HepG2 (cell line): ENCODE measurements at regions not wholly inside any gene's neighbourhood (a gene's known extent, or its start where the extent isn't known, plus 50 kb on each side); places are given as distances from the start of the nearest gene placed in this dataset.

Source experiments
- ATAC-seq: fragments of 200-7000 bp; cut with Tn5 transposase; 3 replicates; pipeline ENCODE4 v1.9.1; 2020; ENCODE audit warnings: mild to moderate bottlenecking, moderate library complexity
- BruUV-seq: library from RNA; stranded (reverse); fragments of 400-500 nt; replicated peaks from 2 replicates; lab custom pipeline; 2021; lab: Mats Ljungman, UMichigan
- CTCF ChIA-PET: fragments of 300-600 bp; formaldehyde crosslinking; extraction: SDS; loops from one replicate; lab custom pipeline; 2021; ENCODE audit warnings: low total read pairs, inconsistent platforms, low intra/inter-chr PET ratio; lab: Yijun Ruan, JAX
- POLR2A ChIA-PET: fragments of 350-600 bp; sonication (Branson Sonifier 250); formaldehyde crosslinking; loops from one replicate; lab custom pipeline; 2020; ENCODE audit warnings: antibody characterized with exemption, inconsistent platforms; lab: Yijun Ruan, JAX
- DNase-seq: peaks from one replicate; pipeline ENCODE4 v3.0.0-alpha.2; 2015; ENCODE audit warnings: low spot score
- FAIRE-seq: peaks from 3 replicates; lab custom pipeline; 2011; peaks lifted over from hg19 to GRCh38; lab: Jason Lieb, UNC
- H2AFZ ChIP-seq: one replicate; pipeline ENCODE4 v1.6.1; 2011; ENCODE audit warnings: low read length, inconsistent platforms
- H3K27ac ChIP-seq: fragments of 300-600 bp; 3 replicates; pipeline ENCODE4 v1.8.0; 2011; ENCODE audit warnings: mixed run types, mild to moderate bottlenecking, mixed read lengths, low read length, inconsistent platforms; ENCODE audit not compliant: insufficient read depth; ENCODE audit errors: extremely low read length
- H3K27me3 ChIP-seq, 2 experiments: fragments of 200-600 bp in 1 of 2; 2 replicates in 1 of 2; 3 replicates in 1 of 2; pipeline versions ENCODE4 v1.6.0 to v1.8.0; 2011; ENCODE audit warnings: low read length in 2 of 2, mild to moderate bottlenecking in 2 of 2, moderate library complexity in 2 of 2, inconsistent platforms in 1 of 2; ENCODE audit not compliant: insufficient read depth in 2 of 2, control insufficient read depth in 1 of 2
- H3K36me3 ChIP-seq, 2 experiments: fragments of 200-600 bp in 1 of 2; replicated peaks in 1 of 2; 2 replicates in 1 of 2; 3 replicates in 1 of 2; pipeline versions ENCODE4 v1.5.1 to v1.8.0; 2011; ENCODE audit warnings: low read length in 2 of 2, inconsistent platforms in 1 of 2; ENCODE audit not compliant: insufficient read depth in 2 of 2, control insufficient read depth in 1 of 2
- H3K4me1 ChIP-seq: 2 replicates; pipeline ENCODE4 v1.5.1; 2012; ENCODE audit warnings: low read length, inconsistent platforms; ENCODE audit not compliant: insufficient read depth
- H3K4me2 ChIP-seq: 2 replicates; pipeline ENCODE4 v1.6.0; 2011; ENCODE audit warnings: low read depth, low read length, inconsistent platforms
- H3K4me3 ChIP-seq, 3 experiments: fragments of 200-600 bp in 1 of 3; sonication (generic), shearing (Covaris generic) in 1 of 3; replicated peaks in 1 of 3; 2 replicates each; pipeline ENCODE4 v1.5.1; 2011 to 2016; ENCODE audit warnings: low read length in 3 of 3, inconsistent platforms in 2 of 3, low read depth in 2 of 3, mild to moderate bottlenecking in 2 of 3, control low read depth in 1 of 3, mixed read lengths in 1 of 3; ENCODE audit not compliant: insufficient read depth in 1 of 3
- H3K79me2 ChIP-seq: one replicate; pipeline ENCODE4 v1.6.1; 2011; ENCODE audit warnings: low read length, inconsistent platforms; ENCODE audit not compliant: insufficient read depth
- H3K9ac ChIP-seq: 2 replicates; pipeline ENCODE4 v1.6.0; 2011; ENCODE audit warnings: mild to moderate bottlenecking, low read depth, low read length, inconsistent platforms; ENCODE audit not compliant: insufficient read depth
- H3K9me3 ChIP-seq: 2 replicates; pipeline ENCODE4 v1.5.1; 2012; ENCODE audit warnings: mild to moderate bottlenecking, low read length
- H4K20me1 ChIP-seq: 2 replicates; pipeline ENCODE4 v1.6.0; 2011; ENCODE audit warnings: inconsistent platforms, mild to moderate bottlenecking, low read length, moderate library complexity; ENCODE audit not compliant: insufficient read depth
- ATF6 ChIP-seq: sonication (generic); formaldehyde crosslinking; conservative IDR thresholded peaks from 2 replicates; pipeline ENCODE4 v1.4.0; 2020; ENCODE audit warnings: missing genetic modification reagents
- KLF15 ChIP-seq: sonication (generic); formaldehyde crosslinking; IDR thresholded peaks from 2 replicates; pipeline ENCODE4 v1.8.1; 2023; ENCODE audit warnings: borderline replicate concordance, mild to moderate bottlenecking, inconsistent platforms, missing genetic modification reagents, mixed read lengths
- KLF6 ChIP-seq: IDR thresholded peaks from 2 replicates; pipeline ENCODE4 v1.8.0; 2016; ENCODE audit warnings: missing biosample characterization, missing genetic modification reagents
- TCF12 ChIP-seq, 2 experiments: fragments of 450-650 bp in 1 of 2; sonication (generic) in 1 of 2; formaldehyde crosslinking in 1 of 2; IDR thresholded peaks; 2 replicates each; pipeline versions ENCODE4 v1.6.1 to v1.8.0; 2017 to 2022; ENCODE audit warnings: antibody characterized with exemption in 1 of 2, mild to moderate bottlenecking in 1 of 2, missing genetic modification reagents in 1 of 2, moderate library complexity in 1 of 2
- ZC3H13 ChIP-seq: sonication (generic); formaldehyde crosslinking; IDR thresholded peaks from 2 replicates; pipeline ENCODE4 v1.8.1; 2023; ENCODE audit warnings: mild to moderate bottlenecking, missing genetic modification reagents, moderate library complexity
- ZNF124 ChIP-seq: sonication (generic); formaldehyde crosslinking; IDR thresholded peaks from 2 replicates; pipeline ENCODE4 v1.4.0; 2020; ENCODE audit warnings: missing genetic modification reagents
- ZNF362 ChIP-seq: sonication (generic); formaldehyde crosslinking; IDR thresholded peaks from 2 replicates; pipeline ENCODE4 v1.4.0; 2020; ENCODE audit warnings: missing genetic modification reagents, mild to moderate bottlenecking, borderline replicate concordance
- ZNF552 ChIP-seq: sonication (generic); formaldehyde crosslinking; IDR thresholded peaks from 2 replicates; pipeline ENCODE4 v1.9.0; 2022; ENCODE audit warnings: missing genetic modification reagents, mild to moderate bottlenecking, borderline replicate concordance
- WGBS: methylation state at CpG from one replicate; pipeline ENCODE4 v1.1.6; 2017; ENCODE audit warnings: low lambda C conversion rate; 5-methylcytosine and 5-hydroxymethylcytosine counted together
- in situ Hi-C: cut with HindIII; loops from 2 replicates; pipeline ENCODE4 v1.10.0; 2017; ENCODE audit warnings: low pct_unique_long_range_greater_than_20kb; ENCODE audit not compliant: extremely low pct_ligation_motif_present
- intact Hi-C: fragments of 100-400 bp; cut with micrococcal nuclease; formaldehyde crosslinking; loops from one replicate; pipeline ENCODE4 v1.10.0; 2022; ENCODE audit not compliant: unreplicated experiment

DNA sequence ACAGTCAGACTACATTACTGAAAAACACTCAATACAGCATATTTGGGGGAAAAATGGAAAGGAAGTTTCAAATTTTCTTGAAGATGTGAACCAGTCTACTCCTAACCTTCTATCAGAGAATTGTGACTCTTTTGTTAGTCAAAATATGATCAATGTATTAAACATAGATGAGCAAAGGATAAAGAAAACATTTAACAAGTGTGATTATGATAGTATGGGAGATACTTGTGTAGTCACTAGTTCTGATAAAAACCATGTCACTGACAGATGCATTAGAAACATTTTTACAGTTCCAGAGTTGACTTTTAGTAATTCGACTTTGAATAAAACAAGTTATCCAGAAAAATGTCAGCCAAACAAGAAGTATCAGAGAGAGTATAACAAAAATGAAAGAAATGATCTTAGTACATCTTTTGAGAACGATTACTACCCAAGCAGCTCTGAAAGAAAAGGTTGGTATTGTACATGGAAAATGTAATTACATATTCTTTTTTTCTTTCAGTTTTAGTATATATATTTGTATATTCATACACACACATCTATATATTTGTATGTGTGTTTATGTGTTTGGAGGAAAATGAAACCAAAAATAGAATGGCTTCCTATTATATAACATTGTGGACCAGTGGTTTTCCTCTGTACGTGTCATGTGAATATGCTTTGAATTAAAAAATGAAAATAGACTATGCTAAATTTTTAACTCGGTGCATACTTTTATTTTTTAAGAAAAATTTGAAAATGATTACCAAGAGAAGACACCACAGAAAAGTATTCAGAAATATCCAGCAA, 63.3 kb upstream of the ABCD2 start:
- Histone ChIP-seq H3K4me3 (no peak overlapping the region), H3K9me3 (no peaks in the 10 kb centered on the region), H3K36me3 (no peaks in the 10 kb centered on the region), H3K27ac (no peak overlapping the region)
- TF ChIP-seq KLF15 (CRISPR knock-in tag) (no peak), KLF6 (CRISPR knock-in tag) (no peak), ZNF552 (CRISPR knock-in tag) (no peak), ZNF362 (CRISPR knock-in tag) (no peak), TCF12 (IDR thresholded peaks at IDR 0.05) (no peak), TCF12 (CRISPR knock-in tag; IDR thresholded peaks at IDR 0.05) (no peak), ATF6 (CRISPR knock-in tag) (no peak), ZNF124 (CRISPR knock-in tag) (no peak), ZC3H13 (CRISPR knock-in tag) (no peak)
- TF ChIP-seq, all 625 proteins: peak for 0
- FAIRE-seq (no peak), ATAC-seq (no peak), DNase-seq (no peak)
- WGBS: 0% methylated on average over 4 of the region's 4 CpGs
- Histone ChIP-seq H2AFZ (no peak overlapping the region), H3K27me3 (no peaks in the 10 kb centered on the region), H3K4me2 (no peak overlapping the region), H4K20me1 (no peaks in the 10 kb centered on the region), H3K4me1 (no peaks in the 10 kb centered on the region), H3K9ac (no peak overlapping the region), H3K79me2 (no peaks in the 10 kb centered on the region)
- intact Hi-C loops (no loop called here), in situ Hi-C loops (no loop called here)
- POLR2A ChIA-PET: no interaction called here
- no TSS peak for BruUV-seq
- CTCF ChIA-PET: no interaction called here
